IPS-NIHi11 (cell line): ENCODE measurements at regions not wholly inside any gene's neighbourhood (a gene's known extent, or its start where the extent isn't known, plus 50 kb on each side); places are given as distances from the start of the nearest gene placed in this dataset.
"Not testable (repeated sequence)": the region's sequence is repeated elsewhere in the genome, so short reads cannot be mapped to it uniquely, and the experiment has no call there.

ENCODE experiments used
- DNase-seq: peaks from one replicate; pipeline ENCODE4 v3.0.0; 2012; ENCODE audit warnings: mixed read lengths, low spot score

DNA sequence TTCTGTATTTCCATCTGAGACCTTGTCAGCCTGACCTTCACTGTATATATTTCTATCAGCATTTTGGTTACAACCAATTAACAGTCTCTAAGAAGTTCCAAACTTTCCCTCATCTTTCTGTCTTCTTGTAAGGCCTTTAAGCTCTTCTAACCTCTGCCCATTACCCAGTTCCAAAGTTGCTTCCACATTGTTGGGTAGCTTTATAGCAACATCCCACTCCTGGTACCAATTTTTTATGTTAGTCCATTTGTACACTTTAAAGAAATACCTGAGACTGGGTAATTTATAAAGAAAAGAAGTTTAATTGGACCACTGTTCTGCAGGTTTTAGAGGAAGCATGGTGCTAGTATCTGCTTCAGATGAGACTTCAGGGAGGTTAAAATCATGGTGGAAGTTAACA lies 1979.7 kb upstream of the RAG2 start:
- no peak for DNase-seq

DNA sequence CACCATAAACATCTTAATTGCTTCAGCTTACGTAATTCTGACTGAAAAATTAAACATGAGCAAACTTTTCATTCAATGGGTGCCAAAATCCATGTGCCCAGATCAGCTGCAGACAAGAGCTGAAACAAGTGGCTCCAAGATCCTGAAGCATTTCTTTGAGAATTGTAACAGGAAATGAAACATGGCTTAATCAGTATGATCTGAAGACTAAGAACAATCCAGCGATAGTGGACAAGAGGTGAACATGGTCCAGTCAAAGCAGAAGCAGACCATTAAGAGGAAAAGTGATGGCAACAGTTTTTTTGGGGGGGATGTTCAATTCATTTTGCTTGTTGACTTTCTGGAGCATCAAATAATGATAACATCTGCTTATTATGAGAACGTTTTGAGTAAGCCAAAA lies 1964.5 kb upstream of the RAG2 start:
- DNase-seq, result no peak

DNA sequence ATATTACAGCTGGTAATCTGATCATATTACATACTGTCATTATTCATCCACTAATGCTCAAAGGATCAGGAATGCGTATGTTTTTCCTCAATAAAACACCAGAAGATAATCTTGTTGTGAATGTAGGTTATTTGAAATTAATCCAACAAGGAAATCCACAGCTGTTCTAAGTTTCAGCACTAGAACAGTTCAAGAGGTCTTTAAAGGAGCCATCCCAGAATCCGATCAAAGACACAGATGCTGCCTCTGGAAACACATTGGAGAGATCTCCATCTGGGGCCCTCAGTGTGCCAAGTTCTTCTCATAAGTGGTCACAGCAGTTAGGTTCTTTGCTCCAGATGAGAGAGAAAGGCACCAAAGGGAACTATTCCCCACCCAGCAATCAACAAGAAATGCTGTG lies 1955.1 kb upstream of the RAG2 start:
- no peak for DNase-seq

DNA sequence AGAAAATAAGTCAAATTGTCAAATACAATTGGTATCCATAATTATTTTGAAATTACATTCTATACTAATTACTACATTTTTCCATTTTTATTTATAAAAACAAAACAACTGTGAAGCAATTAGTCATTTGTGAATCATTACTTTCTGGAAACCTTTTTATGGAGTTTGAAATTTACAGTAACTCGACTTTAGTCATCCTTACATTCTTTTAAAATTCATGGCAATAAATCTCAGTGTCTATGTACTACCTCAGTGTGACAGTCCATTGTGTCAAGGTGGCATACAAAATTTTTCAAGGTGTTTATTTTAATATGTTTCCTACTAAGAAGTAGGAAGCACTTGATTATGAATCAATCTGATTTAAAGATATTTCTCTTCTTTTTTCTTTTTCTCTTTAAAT lies 1949.4 kb upstream of the RAG2 start:
- no peak for DNase-seq

DNA sequence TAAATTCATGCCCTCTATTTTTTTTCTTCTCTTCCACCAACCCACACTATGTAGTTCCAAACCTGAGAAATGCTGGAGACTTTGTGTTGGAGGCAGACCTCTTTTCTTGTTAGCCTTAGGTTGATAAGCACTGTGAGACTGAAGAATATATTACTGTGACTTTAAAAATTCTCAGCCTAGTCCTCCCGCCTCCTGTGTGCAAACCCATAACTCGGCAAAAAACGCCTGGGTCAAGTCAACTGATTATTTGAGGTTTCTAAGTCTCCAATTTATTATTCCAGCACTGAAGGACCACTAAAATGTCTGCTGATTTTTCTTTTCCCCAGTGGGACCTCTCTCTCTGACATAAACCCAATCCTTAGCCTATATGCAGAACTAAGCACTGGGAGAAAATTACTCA lies 1946.0 kb upstream of the RAG2 start:
- DNase-seq, result no peak

DNA sequence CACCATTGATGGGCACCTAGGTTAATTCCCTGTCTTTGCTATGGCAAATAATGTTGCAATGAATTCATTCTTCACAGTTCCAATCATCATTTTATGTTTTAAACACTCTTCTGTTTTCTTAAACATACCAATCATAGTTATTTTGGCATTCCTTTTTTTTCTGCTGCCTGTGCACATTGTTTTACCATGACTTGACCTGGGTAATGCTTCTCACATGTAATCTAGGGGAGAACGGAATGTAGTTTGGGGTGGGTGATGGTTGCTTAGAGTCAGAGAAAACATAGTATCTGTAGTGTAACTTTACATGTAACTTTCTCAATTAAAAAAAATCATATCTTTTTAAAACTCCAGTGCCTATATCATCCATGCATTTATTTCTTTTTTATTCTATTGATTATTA lies 1945.3 kb upstream of the RAG2 start:
- no peak for DNase-seq

DNA sequence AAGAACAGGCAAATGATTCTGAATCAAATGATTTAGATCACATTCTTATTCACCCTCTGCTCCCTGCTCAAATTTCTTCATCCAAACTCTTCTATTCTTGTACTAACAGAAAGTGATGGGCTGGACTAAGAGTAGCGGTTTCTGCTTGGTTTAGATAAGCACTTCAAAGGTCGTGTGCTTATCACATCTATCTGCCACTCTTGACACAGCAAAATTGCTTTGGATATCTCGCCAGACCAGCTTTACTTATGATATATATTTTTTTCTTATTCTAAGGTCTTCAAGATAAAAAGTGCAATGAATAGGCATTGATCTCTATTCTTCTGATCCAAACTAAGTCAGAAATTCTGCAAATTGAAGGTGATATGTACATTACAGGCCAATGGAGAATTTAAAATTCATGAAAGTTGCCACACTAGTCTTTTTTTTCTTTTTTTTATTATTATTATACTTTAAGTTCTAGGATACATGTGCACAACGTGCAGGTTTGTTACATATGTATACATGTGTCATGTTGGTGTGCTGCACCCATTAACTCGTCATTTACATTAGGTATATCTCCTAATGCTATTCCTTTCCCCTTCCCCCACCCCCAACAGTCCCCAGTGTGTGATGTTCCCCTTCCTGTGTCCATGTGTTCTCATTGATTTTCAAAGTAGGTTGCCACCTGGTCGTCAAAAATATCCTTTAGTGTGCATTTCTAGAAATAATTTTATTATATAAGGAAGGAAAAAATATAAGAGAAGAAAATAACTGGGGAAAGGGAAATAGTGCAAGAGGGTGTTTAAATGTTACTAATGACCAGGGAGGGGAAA lies 1941.0 kb upstream of the RAG2 start:
- no peak for DNase-seq

DNA sequence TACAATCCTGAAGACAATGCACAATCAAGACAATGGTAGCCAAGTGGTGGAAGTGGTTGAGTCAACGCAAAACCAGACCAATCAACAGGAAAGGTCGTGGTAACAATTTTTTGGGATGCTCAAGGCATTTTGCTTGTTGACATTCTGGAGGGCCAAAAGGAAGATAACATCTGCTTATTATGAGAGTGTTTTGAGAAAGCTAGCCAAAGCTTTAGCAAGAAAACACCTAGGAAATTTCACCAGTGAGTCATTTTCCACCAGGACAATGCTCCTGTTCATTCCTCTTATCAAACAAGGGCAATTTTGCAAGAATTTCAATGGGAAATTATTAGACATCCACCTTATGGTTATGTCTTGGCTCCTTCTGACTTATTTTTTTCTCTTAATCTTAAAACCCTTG lies 1932.2 kb upstream of the RAG2 start:
- no peak for DNase-seq

DNA sequence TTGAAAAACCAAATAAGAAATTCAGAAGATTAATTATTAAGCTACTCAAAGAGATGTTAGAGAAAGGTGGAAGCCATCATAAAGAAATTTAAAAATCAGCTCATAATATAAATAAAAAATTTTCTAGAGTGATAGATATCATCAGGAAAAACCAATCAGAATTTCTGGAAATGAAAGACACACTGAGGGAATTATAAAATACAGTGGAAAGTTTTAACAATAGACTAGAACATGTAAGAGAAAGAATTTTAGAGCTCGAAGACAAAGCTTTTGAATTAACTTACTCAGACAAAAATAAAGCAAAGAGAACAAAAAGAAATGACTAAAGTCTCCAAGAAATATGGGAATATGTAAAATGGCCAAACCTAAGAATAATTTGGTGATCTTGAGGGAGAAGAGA lies 1926.9 kb upstream of the RAG2 start:
- DNase-seq, result no peak

DNA sequence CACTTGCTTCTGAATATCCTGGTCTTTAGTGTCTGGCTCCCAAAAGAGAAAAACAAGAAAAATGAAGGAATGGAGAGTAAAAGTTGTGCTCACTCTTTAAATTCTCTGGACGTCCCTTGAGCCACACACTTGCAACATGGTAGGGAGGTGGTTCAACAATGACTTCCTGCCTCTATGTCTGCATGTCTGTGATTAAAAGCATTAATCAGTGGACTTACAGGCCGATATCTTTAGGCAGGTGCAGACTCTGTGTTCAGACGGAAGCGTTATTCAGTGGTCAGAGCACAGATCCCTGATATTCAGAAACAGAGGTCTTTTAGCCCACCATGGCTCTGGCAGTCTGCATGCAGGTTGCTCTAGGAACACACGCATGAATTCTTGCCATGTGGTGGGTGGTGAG lies 1920.0 kb upstream of the RAG2 start:
- DNase-seq, result no peak

DNA sequence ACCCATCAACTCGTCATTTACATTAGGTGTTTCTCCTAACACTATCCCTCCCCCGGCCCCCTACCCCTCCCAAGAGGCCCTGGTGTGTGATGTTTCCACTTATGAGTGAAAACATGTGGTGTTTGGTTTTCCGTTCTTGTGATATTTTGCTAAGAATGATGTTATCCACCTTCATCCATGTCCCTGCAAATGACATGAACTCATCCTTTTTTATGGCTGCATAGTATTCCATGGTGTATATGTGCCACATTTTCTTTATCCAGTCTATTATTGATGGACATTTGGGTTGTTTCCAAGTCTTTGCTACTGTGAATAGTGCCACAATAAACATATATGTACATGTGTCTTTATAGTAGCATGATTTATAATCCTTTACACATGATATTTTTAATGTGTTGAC lies 1914.8 kb upstream of the RAG2 start:
- DNase-seq, result not testable (repeated sequence)

DNA sequence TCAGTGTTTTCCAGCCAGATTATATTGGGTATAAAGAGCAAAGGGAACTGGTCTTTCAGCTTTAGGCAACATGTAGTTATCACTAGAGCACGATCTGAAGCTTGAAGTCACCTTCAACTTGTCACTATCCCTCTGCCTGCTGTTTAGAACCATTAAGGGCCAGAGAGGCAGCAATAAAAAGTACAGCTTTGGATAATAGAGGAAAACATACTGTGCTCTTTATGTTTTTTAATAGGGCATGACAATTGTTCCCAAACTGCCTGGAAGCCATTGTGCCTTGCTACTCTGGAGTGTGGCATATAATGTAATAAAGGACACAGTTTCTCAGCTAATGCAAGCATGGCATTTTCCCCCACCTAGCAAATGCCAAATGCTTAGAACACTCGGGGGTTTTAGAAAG lies 1912.0 kb upstream of the RAG2 start:
- no peak for DNase-seq

DNA sequence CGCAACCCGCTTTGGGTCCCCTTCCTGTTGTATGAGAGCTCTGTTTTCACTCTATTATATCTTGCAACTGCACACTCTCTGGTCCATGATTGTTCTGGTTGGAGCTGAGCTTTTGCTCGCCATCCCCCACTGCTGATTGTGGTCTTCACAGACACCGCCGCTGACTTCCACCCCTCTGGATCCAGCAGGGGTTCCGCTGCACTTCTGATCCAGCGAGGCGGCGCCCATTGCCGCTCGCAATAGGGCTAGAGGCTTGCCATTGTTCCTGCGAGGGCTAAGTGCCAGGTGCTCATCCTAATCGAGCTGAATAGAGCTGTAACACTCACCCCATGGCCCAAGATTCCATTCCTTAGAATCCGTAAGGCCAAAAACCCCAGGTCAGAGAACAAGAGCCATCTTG lies 1905.8 kb upstream of the RAG2 start:
- no peak for DNase-seq

DNA sequence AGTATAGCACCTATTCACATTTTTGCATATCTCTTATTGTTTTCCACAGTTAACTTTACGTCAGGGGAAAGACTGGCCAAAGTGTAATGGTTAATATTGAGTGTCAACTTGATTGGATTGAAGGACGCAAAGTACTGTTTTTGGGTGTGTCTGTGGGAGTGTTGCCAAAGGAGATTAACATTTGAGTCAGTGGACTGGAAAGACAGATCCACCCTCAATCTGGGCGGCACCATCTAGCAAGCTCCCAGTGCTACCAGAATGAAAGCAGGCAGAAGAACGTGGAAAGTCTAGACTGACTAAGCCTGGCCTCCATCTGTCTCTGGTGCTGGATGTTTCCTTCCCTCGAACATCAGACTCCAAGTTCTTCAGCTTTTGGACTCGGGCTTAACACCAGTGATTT lies 1900.7 kb upstream of the RAG2 start:
- DNase-seq, result no peak

DNA sequence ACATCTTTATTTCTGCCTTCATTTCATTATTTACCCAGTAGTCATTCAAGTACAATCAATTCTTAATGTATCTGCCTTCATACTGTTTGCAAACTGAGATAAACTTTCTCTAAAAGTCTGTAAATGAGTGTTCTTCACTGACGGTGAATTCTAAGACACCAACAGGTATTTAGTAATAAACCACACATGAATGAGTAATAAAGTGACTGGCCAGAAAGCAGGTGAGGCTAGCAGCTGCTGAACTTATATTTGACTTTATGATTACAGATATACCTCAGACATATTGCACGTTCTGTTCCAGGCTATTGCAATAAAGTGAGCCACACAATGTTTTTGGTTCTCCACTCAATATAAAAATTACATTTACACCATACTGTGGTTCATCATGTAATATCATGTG lies 1894.0 kb upstream of the RAG2 start:
- DNase-seq, result no peak

DNA sequence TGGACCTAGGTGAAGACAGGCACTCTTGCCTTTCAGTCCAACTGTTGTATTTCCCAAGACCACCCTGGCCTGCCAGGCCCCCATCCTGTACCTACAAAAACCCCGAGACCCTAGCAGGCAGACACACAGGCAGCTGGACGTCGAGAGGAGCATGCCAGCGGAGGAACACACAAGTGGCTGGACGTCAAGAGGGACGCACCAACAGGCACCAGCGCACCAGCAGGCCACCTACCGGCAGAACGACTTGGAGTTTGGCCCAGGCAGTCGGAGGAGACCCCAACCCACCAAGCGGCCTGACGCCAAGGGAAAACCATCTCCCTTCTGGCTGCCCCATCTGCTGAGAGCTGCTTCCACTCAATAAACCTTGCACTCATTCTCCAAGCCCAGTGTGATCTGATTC lies 1883.4 kb upstream of the RAG2 start:
- no peak for DNase-seq

DNA sequence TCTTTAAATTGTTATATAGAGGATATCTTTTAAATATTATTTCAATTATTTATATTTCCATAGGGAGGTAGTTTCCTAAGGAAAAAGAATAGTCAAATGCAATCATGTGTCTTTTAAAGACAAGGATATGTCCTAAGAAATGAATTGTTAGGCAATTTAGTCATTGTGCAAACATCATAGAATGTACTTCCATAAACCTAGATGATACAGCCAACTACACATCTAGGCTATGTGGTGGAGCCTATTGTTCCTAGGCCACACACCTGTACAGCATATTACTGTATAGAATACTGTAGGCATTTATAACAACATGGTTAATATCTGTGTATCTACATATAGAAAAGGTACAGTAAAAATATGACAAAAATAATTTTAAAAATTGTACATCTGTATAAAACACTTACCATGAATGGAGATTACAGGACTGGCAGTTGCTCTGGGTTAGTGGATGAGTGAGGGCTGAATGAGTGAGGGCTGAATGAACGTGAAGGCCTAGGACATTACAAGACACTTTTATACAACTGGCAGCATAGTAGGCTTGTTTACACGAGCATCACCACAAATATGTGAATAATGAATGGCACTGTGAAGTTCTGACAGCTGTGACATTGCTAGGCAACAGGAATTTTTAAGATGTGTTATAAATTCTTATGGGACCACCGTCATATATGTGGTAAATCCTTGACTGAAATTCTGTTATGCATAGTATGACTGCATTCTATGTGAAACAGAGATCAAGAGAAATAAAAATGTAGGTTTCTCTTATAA lies 1879.0 kb upstream of the RAG2 start:
- no peak for DNase-seq

DNA sequence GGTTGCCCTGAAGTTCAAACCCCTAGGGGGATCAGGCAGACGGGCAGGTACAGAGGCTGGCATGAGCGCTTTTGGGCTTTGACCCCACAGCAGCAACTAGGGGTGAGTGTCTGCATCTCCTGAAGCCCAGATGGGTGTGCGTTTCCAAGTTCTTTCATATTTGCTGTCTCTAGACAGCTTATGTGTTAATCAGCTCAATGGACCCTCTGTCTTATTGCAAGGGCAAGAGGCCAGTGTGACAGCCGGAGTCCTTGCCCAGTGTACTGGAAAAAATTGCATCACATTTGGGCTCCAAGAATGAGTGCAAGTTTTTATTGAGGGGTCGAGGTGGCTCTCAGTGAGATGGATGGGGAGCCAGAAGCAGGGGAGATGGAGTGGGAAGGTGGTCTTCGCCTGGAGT lies 1863.7 kb upstream of the RAG2 start:
- no peak for DNase-seq

DNA sequence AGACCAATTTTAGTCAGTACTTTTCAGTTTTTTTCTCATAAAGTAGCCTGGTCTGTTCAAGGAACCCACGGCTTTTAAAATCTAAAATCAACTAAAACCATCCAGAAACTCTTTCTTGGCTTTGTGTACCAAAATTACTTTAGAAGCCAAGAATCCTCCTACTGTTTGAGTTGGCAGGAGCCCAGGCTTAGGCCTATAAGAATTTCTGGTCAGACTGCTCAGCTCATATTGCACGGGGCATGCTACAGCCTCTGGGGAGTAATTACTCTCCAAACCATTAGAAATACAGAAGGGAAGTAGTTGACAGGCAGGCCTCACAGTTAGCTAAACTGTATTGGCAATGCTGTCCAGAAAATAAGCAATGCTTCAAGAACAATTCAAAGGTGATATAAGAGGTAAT lies 1862.9 kb upstream of the RAG2 start:
- DNase-seq, result peak; percentile 40

DNA sequence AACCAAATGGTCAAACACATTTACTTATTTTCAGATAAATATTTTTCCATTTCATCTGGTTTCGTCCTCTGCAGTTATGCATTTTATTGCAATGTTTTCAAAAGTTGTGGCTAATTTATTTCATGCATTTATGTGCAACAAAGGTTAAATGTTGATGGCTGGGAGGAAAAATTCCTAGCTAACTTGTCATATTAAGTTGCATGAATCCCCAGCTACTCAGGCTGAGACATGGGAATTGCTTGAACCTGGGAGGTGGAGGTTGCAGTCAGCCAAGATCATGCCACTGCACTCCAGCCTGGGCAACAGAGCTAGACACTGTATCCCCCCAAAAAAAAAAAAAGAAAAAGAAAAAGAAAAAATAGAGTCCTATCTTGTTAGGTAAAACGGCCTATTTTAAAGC lies 1862.4 kb upstream of the RAG2 start:
- DNase-seq, result no peak

DNA sequence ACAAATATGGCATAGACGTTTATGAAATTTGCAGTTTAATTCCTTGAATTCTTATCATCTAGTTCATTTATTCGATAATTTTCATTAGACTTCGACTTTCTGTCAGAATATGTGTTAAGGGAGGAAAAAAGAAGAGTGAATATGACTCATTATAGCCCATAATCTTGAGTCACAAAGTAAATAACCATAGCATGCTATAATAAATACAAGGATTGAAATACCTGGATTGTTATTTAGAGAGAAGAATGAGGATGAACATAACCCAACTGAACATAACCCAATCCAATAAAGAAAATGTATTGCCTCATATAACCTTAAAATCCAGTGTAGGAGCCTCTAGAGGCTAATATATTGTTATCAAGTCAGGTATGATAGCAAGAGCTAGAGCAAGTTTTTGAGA lies 1858.3 kb upstream of the RAG2 start:
- DNase-seq, result no peak

DNA sequence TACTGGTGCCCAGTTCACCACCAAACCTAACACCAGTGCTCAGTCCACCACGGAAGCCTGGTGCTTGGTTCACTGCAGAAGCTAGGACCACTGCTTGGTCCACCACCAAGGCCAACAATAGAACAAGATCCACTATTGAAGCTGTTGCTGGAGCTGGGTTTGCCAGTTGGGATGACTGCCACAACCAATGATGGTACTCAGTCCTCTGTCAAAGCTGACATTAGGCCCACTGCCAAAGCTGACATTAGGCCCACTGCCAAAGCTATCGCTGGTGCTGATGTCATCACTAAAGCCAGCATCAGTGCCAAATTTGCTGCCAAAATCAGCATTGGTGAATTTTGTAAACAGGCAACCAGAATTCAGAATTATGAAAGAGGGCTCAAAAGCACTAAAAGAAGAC lies 1850.2 kb upstream of the RAG2 start:
- DNase-seq, result no peak

DNA sequence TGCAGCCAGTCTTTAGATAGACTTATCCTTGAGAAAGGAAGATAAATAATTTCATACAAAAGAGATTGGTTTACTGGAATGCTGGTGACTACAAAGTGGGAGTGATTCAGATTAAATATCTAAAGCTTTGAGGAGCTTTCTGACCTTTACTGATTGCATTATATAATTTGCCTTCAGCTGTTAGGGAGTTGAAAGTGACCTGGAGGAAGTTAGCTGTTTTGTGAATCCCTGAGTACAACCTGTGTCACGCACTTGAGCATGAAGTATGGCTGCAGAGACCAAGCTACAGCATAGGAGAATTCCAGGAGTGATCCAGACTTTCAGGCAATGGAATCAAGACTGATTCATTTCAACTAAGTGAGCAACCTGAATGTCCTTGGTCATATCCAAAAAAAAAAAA lies 1848.3 kb upstream of the RAG2 start:
- no peak for DNase-seq

DNA sequence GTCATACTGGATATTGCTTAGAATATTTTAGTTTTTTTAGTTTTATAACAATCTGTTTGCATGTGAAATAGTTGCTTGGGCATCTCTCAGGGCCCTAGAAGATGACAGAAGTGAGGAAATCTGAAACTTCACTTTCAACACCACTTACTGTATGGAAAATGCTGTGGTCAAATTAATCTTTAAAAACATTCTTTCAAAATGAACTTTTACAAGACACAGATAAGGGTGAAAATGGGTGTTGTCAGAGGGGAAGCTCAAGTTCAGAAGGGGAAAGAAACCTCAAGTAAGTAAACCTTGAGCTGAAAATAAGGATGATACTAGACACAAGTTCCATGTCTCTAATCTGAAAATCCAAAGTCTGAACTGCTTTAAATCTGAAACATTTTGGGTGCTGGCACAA lies 1840.1 kb upstream of the RAG2 start:
- no peak for DNase-seq
